Astrocyte (in vitro differentiated cells and primary cell): ENCODE measurements at regions not wholly inside any gene's neighbourhood (a gene's known extent, or its start where the extent isn't known, plus 50 kb on each side); places are given as distances from the start of the nearest gene placed in this dataset.

Experiments used
- DNase-seq: peaks from one replicate; pipeline ENCODE4 v3.0.0-alpha.2; 2010; ENCODE audit warnings: low read depth
- FAIRE-seq: peaks from 2 replicates; lab custom pipeline; 2011; peaks lifted over from hg19 to GRCh38; lab: Jason Lieb, UNC
- H2AFZ ChIP-seq: 2 replicates; pipeline ENCODE4 v1.6.0; 2012; ENCODE audit warnings: low read depth, low read length, inconsistent platforms
- H3K27ac ChIP-seq: 2 replicates; pipeline ENCODE4 v1.5.1; 2011; ENCODE audit warnings: low read depth, low read length, inconsistent platforms
- H3K27me3 ChIP-seq: 2 replicates; pipeline ENCODE4 v1.6.0; 2011; ENCODE audit warnings: low read length, inconsistent platforms; ENCODE audit not compliant: insufficient read depth
- H3K36me3 ChIP-seq: 2 replicates; pipeline ENCODE4 v1.5.1; 2011; ENCODE audit warnings: low read length, inconsistent platforms; ENCODE audit not compliant: insufficient read depth
- H3K4me1 ChIP-seq: 2 replicates; pipeline ENCODE4 v1.5.1; 2011; ENCODE audit warnings: low read length, inconsistent platforms; ENCODE audit not compliant: insufficient read depth
- H3K4me2 ChIP-seq: 2 replicates; pipeline ENCODE4 v1.6.0; 2012; ENCODE audit warnings: low read length, inconsistent platforms
- H3K4me3 ChIP-seq: 2 replicates; pipeline ENCODE4 v1.5.1; 2011; ENCODE audit warnings: low read depth, mild to moderate bottlenecking, low read length, inconsistent platforms; ENCODE audit not compliant: insufficient read depth
- H3K79me2 ChIP-seq: 2 replicates; pipeline ENCODE4 v1.6.0; 2012; ENCODE audit warnings: mild to moderate bottlenecking, low read length, inconsistent platforms; ENCODE audit not compliant: insufficient read depth
- H3K9ac ChIP-seq: 2 replicates; pipeline ENCODE4 v1.6.0; 2012; ENCODE audit warnings: mild to moderate bottlenecking, low read length, inconsistent platforms
- H3K9me3 ChIP-seq: 2 replicates; pipeline ENCODE4 v1.5.1; 2012; ENCODE audit warnings: low read depth, mild to moderate bottlenecking, low read length, inconsistent platforms; ENCODE audit not compliant: insufficient read depth
- H4K20me1 ChIP-seq: 2 replicates; pipeline ENCODE4 v1.6.0; 2012; ENCODE audit warnings: low read length, inconsistent platforms; ENCODE audit not compliant: insufficient read depth
- H3K27ac Mint-ChIP-seq: one replicate; pipeline ENCODE4 v1.8.0; 2021; ENCODE audit warnings: mild to moderate bottlenecking, mixed read lengths; ENCODE audit not compliant: unreplicated experiment
- H3K27me3 Mint-ChIP-seq: one replicate; pipeline ENCODE4 v1.8.0; 2021; ENCODE audit warnings: low read depth, mixed read lengths; ENCODE audit not compliant: unreplicated experiment
- H3K36me3 Mint-ChIP-seq: one replicate; pipeline ENCODE4 v1.8.0; 2021; ENCODE audit warnings: low read depth, mixed read lengths; ENCODE audit not compliant: unreplicated experiment
- H3K4me1 Mint-ChIP-seq: one replicate; pipeline ENCODE4 v1.8.0; 2021; ENCODE audit warnings: low read depth, mixed read lengths; ENCODE audit not compliant: unreplicated experiment
- H3K4me3 Mint-ChIP-seq: one replicate; pipeline ENCODE4 v1.8.0; 2021; ENCODE audit warnings: mild to moderate bottlenecking, moderate library complexity, mixed read lengths; ENCODE audit not compliant: unreplicated experiment
- H3K9me3 Mint-ChIP-seq: one replicate; pipeline ENCODE4 v1.8.0; 2021; ENCODE audit warnings: mild to moderate bottlenecking, mixed read lengths; ENCODE audit not compliant: unreplicated experiment
- CTCF ChIP-seq: IDR thresholded peaks from 2 replicates; pipeline ENCODE4 v1.5.1; 2011; ENCODE audit warnings: low read depth, mild to moderate bottlenecking, inconsistent platforms, low read length, moderate library complexity; ENCODE audit not compliant: insufficient read depth
- EZH2 ChIP-seq: IDR thresholded peaks from 2 replicates; pipeline ENCODE4 v1.6.1; 2012; ENCODE audit warnings: mild to moderate bottlenecking, low read length, inconsistent platforms; ENCODE audit not compliant: insufficient read depth

- Mint-ChIP-seq H3K27me3 (peaks cover 29% of the 10 kb centered on the region), H3K27ac (no peak overlapping the region), H3K4me1 (peaks cover 5% of the 10 kb centered on the region), H3K9me3 (no peaks in the 10 kb centered on the region), H3K4me3 (no peak overlapping the region), H3K36me3 (no peaks in the 10 kb centered on the region)
- H3K27me3 ChIP-seq, result peaks cover 19% of the 10 kb centered on the region
- TF ChIP-seq EZH2 (no peak), CTCF (no peak)
- no peaks in the 10 kb centered on the region for H3K9me3 ChIP-seq
- no peak overlapping the region for H3K9ac ChIP-seq
- no peak overlapping the region for H2AFZ ChIP-seq
- H3K4me1 ChIP-seq, result no peaks in the 10 kb centered on the region
- no peak overlapping the region for H3K4me3 ChIP-seq
- H3K79me2 ChIP-seq, result no peaks in the 10 kb centered on the region
- H3K4me2 ChIP-seq, result no peak overlapping the region
- FAIRE-seq (no peak), DNase-seq (no peak)
- no peaks in the 10 kb centered on the region for H3K36me3 ChIP-seq
- no peak overlapping the region for H3K27ac ChIP-seq
- H4K20me1 ChIP-seq, result no peaks in the 10 kb centered on the region
Observed at GRCh38 chr9:38134611-38135237, 65.7 kb upstream of the SHB start.

- Mint-ChIP-seq H3K4me3 (no peak overlapping the region), H3K36me3 (no peaks in the 10 kb centered on the region), H3K4me1 (peaks cover 3% of the 10 kb centered on the region), H3K9me3 (no peaks in the 10 kb centered on the region), H3K27me3 (peaks cover 28% of the 10 kb centered on the region), H3K27ac (no peak overlapping the region)
- Histone ChIP-seq H3K9me3 (no peaks in the 10 kb centered on the region), H3K4me3 (no peak overlapping the region), H4K20me1 (no peaks in the 10 kb centered on the region), H2AFZ (no peak overlapping the region), H3K4me1 (no peaks in the 10 kb centered on the region), H3K9ac (no peak overlapping the region), H3K27me3 (peaks cover 15% of the 10 kb centered on the region), H3K79me2 (no peaks in the 10 kb centered on the region), H3K27ac (no peak overlapping the region), H3K36me3 (no peaks in the 10 kb centered on the region), H3K4me2 (no peak overlapping the region)
- DNase-seq (no peak), FAIRE-seq (no peak)
- no peak for TF ChIP-seq EZH2
- TF ChIP-seq CTCF, result no peak
Observed at GRCh38 chr9:38133595-38133994, 64.6 kb upstream of the SHB start.

GRCh38 chr9:38132956-38133355 is 63.9 kb upstream of the SHB start:
- Mint-ChIP-seq H3K4me3 (no peak overlapping the region), H3K27me3 (peaks cover 28% of the 10 kb centered on the region), H3K27ac (no peak overlapping the region), H3K36me3 (no peaks in the 10 kb centered on the region), H3K4me1 (no peaks in the 10 kb centered on the region), H3K9me3 (no peaks in the 10 kb centered on the region)
- no peak for FAIRE-seq
- peaks cover 19% of the 10 kb centered on the region for H3K27me3 ChIP-seq
- H3K4me2 ChIP-seq, result no peak overlapping the region
- H3K9ac ChIP-seq, result no peak overlapping the region
- H3K4me3 ChIP-seq, result no peak overlapping the region
- TF ChIP-seq EZH2, result no peak
- no peak for TF ChIP-seq CTCF
- H3K9me3 ChIP-seq, result no peaks in the 10 kb centered on the region
- DNase-seq, result no peak
- H3K27ac ChIP-seq, result no peak overlapping the region
- no peak overlapping the region for H2AFZ ChIP-seq
- H4K20me1 ChIP-seq, result no peaks in the 10 kb centered on the region
- no peaks in the 10 kb centered on the region for H3K4me1 ChIP-seq
- no peaks in the 10 kb centered on the region for H3K79me2 ChIP-seq
- H3K36me3 ChIP-seq, result no peaks in the 10 kb centered on the region
